HCT116 (cell line): ENCODE measurements at regions not wholly inside any gene's neighbourhood (a gene's known extent, or its start where the extent isn't known, plus 50 kb on each side); places are given as distances from the start of the nearest gene placed in this dataset.

Experiments
- ATAC-seq: fragments of 200-7000 bp; cut with Tn5 transposase; 2 replicates; pipeline ENCODE4 v1.9.1; 2020; ENCODE audit warnings: mild to moderate bottlenecking, moderate library complexity
- BruUV-seq: library from RNA; stranded (reverse); fragments of 400-500 nt; replicated peaks from 2 replicates; lab custom pipeline; 2021; lab: Mats Ljungman, UMichigan
- CTCF ChIA-PET: fragments of 300-600 bp; sonication (Branson Sonifier 250); formaldehyde crosslinking; loops from one replicate; lab custom pipeline; 2021; ENCODE audit warnings: antibody characterized with exemption; lab: Charles Lee
- POLR2A ChIA-PET: fragments of 300-600, 350-600 bp; sonication (Branson Sonifier 250); formaldehyde crosslinking; loops from one replicate; lab custom pipeline; 2021; ENCODE audit warnings: antibody characterized with exemption; lab: Charles Lee
- RAD21 ChIA-PET, 2 experiments: fragments of 300-600 bp; sonication (Branson Sonifier 250); formaldehyde crosslinking; loops; one replicate each; lab custom pipeline; 2023; ENCODE audit warnings: low total read pairs in 2 of 2; ENCODE audit not compliant: uncharacterized antibody in 2 of 2, unreplicated experiment in 2 of 2, low non-redundant PET in 1 of 2; lab: Charles Lee
- DNase-seq: peaks from one replicate; pipeline ENCODE4 v3.0.0-alpha.2; 2010; ENCODE audit warnings: low read depth, low spot score
- H2AFZ ChIP-seq: fragments of 200-600 bp; shearing (Covaris generic), sonication (generic); 2 replicates; pipeline ENCODE4 v1.6.1; 2017; ENCODE audit warnings: low read depth, mixed run types, mixed read lengths, antibody characterized with exemption, low read length; ENCODE audit not compliant: poor library complexity, severe bottlenecking
- H3K27ac ChIP-seq: 2 replicates; pipeline ENCODE4 v1.5.1; 2012; ENCODE audit warnings: low read depth, low read length
- H3K27me3 ChIP-seq: fragments of 200-600 bp; sonication (generic); 2 replicates; pipeline ENCODE4 v1.6.1; 2016; ENCODE audit warnings: mixed run types, low read length, mixed read lengths; ENCODE audit not compliant: insufficient read depth
- H3K36me3 ChIP-seq, 2 experiments: fragments of 200-500 bp in 1 of 2; fragments of 200-600 bp in 1 of 2; sonication (Bioruptor generic) in 1 of 2; sonication (generic) in 1 of 2; 2 replicates each; pipeline versions ENCODE4 v1.5.1 to v1.6.1; 2014 to 2016; ENCODE audit warnings: low read length in 2 of 2, inconsistent platforms in 1 of 2, mixed read lengths in 1 of 2, mixed run types in 1 of 2; ENCODE audit not compliant: insufficient read depth in 2 of 2, control insufficient read depth in 1 of 2
- H3K4me1 ChIP-seq, 2 experiments: fragments of 200-600 bp in 1 of 2; sonication (generic) in 1 of 2; 2 replicates each; pipeline versions ENCODE4 v1.5.1 to v1.6.1; 2012 to 2017; ENCODE audit warnings: low read length in 2 of 2, inconsistent platforms in 1 of 2, mild to moderate bottlenecking in 1 of 2, mixed read lengths in 1 of 2, mixed run types in 1 of 2, moderate library complexity in 1 of 2; ENCODE audit not compliant: insufficient read depth in 2 of 2, control insufficient read depth in 1 of 2
- H3K4me2 ChIP-seq: fragments of 200-600 bp; sonication (generic); 2 replicates; pipeline ENCODE4 v1.6.1; 2017; ENCODE audit warnings: mixed run types, low read length, mixed read lengths
- H3K4me3 ChIP-seq, 2 experiments: fragments of 200-600 bp in 1 of 2; sonication (generic) in 1 of 2; replicated peaks in 1 of 2; 2 replicates each; pipeline ENCODE4 v1.5.1; 2011 to 2016; ENCODE audit warnings: low read length in 2 of 2, control low read depth in 1 of 2, low read depth in 1 of 2, mild to moderate bottlenecking in 1 of 2, mixed read lengths in 1 of 2, mixed run types in 1 of 2
- H3K79me2 ChIP-seq: fragments of 200-600 bp; sonication (generic); 2 replicates; pipeline ENCODE4 v1.6.1; 2017; ENCODE audit warnings: mild to moderate bottlenecking, mixed run types, low read length, moderate library complexity, mixed read lengths; ENCODE audit not compliant: insufficient read depth
- H3K9ac ChIP-seq: fragments of 200-600 bp; sonication (generic); 2 replicates; pipeline ENCODE4 v1.6.1; 2016; ENCODE audit warnings: low read length, mixed read lengths
- H3K9me2 ChIP-seq: fragments of 200-600 bp; sonication (generic), shearing (Covaris generic); 2 replicates; pipeline ENCODE4 v1.6.1; 2017; ENCODE audit warnings: mixed run types, mild to moderate bottlenecking, moderate library complexity; ENCODE audit not compliant: insufficient read depth
- H3K9me3 ChIP-seq, 2 experiments: fragments of 200-500 bp in 1 of 2; fragments of 200-600 bp in 1 of 2; sonication (Bioruptor generic) in 1 of 2; sonication (generic) in 1 of 2; 2 replicates each; pipeline ENCODE4 v1.6.1; 2014 to 2017; ENCODE audit warnings: low read length in 2 of 2, mixed read lengths in 2 of 2, inconsistent platforms in 1 of 2, low read depth in 1 of 2, mild to moderate bottlenecking in 1 of 2, mixed run types in 1 of 2, moderate library complexity in 1 of 2; ENCODE audit not compliant: control insufficient read depth in 1 of 2, insufficient read depth in 1 of 2
- H4K20me1 ChIP-seq: fragments of 200-600 bp; sonication (generic), shearing (Covaris generic); 2 replicates; pipeline ENCODE4 v1.6.1; 2017; ENCODE audit warnings: mixed run types, mild to moderate bottlenecking, moderate library complexity; ENCODE audit not compliant: insufficient read depth
- CBX3 ChIP-seq: IDR thresholded peaks from 2 replicates; pipeline ENCODE4 v1.6.1; 2012; ENCODE audit warnings: low read depth
- CEBPB ChIP-seq: IDR thresholded peaks from 2 replicates; pipeline ENCODE4 v1.6.1; 2012; ENCODE audit warnings: low read depth
- CTCF ChIP-seq, 3 experiments: fragments of 200-600 bp in 1 of 3; sonication (generic) in 1 of 3; IDR thresholded peaks in 2 of 3; conservative IDR thresholded peaks in 1 of 3; 2 replicates each; pipeline ENCODE4 v1.5.1; 2012 to 2017; ENCODE audit warnings: low read depth in 2 of 3, low read length in 2 of 3, antibody characterized with exemption in 1 of 3, borderline replicate concordance in 1 of 3, control low read depth in 1 of 3, mild to moderate bottlenecking in 1 of 3, mixed read lengths in 1 of 3, mixed run types in 1 of 3, moderate library complexity in 1 of 3; ENCODE audit not compliant: insufficient read depth in 1 of 3
- ELF1 ChIP-seq: IDR thresholded peaks from 2 replicates; pipeline ENCODE4 v1.6.1; 2012; ENCODE audit warnings: low read depth, borderline replicate concordance
- EZH2 ChIP-seq: fragments of 200-600 bp; sonication (generic); IDR thresholded peaks from 2 replicates; pipeline ENCODE4 v1.6.1; 2017; ENCODE audit warnings: antibody characterized with exemption, mixed run types
- EZH2phosphoT487 ChIP-seq: fragments of 200-600 bp; IDR thresholded peaks from 2 replicates; pipeline ENCODE4 v1.6.1; 2018; ENCODE audit warnings: antibody characterized with exemption, borderline replicate concordance
- JUND ChIP-seq: IDR thresholded peaks from 2 replicates; pipeline ENCODE4 v1.6.1; 2012
- MAX ChIP-seq: IDR thresholded peaks from 2 replicates; pipeline ENCODE4 v1.6.1; 2012
- POLR2A ChIP-seq: IDR thresholded peaks from 2 replicates; pipeline ENCODE4 v1.7.0; 2011; ENCODE audit warnings: borderline replicate concordance; ENCODE audit not compliant: insufficient read depth, insufficient read length; ENCODE audit errors: extremely low read depth
- POLR2AphosphoS5 ChIP-seq: IDR thresholded peaks from 2 replicates; pipeline ENCODE4 v1.6.1; 2011; ENCODE audit warnings: mild to moderate bottlenecking, low read depth, low read length, moderate library complexity
- RAD21 ChIP-seq: IDR thresholded peaks from 2 replicates; pipeline ENCODE4 v1.6.1; 2012; ENCODE audit warnings: low read depth, mild to moderate bottlenecking
- REST ChIP-seq: IDR thresholded peaks from 2 replicates; pipeline ENCODE4 v1.6.1; 2012; ENCODE audit warnings: low read depth
- SIN3A ChIP-seq: IDR thresholded peaks from 2 replicates; pipeline ENCODE4 v1.6.1; 2012; ENCODE audit warnings: low read depth
- SP1 ChIP-seq: IDR thresholded peaks from 2 replicates; pipeline ENCODE4 v1.6.1; 2012; ENCODE audit warnings: low read depth
- SRF ChIP-seq: IDR thresholded peaks from 2 replicates; pipeline ENCODE4 v1.6.1; 2012; ENCODE audit warnings: low read depth
- TCF7L2 ChIP-seq: IDR thresholded peaks from 2 replicates; pipeline ENCODE4 v1.7.0; 2011; ENCODE audit warnings: borderline replicate concordance, inconsistent platforms; ENCODE audit not compliant: insufficient read depth, insufficient read length; ENCODE audit errors: extremely low read depth
- ZBTB33 ChIP-seq: IDR thresholded peaks from 2 replicates; pipeline ENCODE4 v1.6.1; 2011; ENCODE audit warnings: mild to moderate bottlenecking, low read length, moderate library complexity; ENCODE audit not compliant: insufficient replicate concordance; ENCODE audit errors: extremely low read depth
- ZFX ChIP-seq: fragments of 450-650 bp; IDR thresholded peaks from 2 replicates; pipeline ENCODE4 v1.6.1; 2017
- ZNF274 ChIP-seq: fragments of 200-500 bp; sonication (Bioruptor generic); IDR thresholded peaks from 2 replicates; pipeline ENCODE4 v1.6.1; 2014; ENCODE audit warnings: mild to moderate bottlenecking, low read depth, low read length, inconsistent platforms
- intact Hi-C: fragments of 100-400 bp; cut with micrococcal nuclease; formaldehyde crosslinking; loops from 2 replicates; pipeline ENCODE4 v1.10.0; 2022

GRCh38 chr4:116930329-116930728, 155.0 kb downstream of the TRAM1L1 start:
- no peaks in the 10 kb centered on the region for H3K79me2 ChIP-seq
- no peaks in the 10 kb centered on the region for H3K9me2 ChIP-seq
- no peak overlapping the region for H3K4me3 ChIP-seq
- no peaks in the 10 kb centered on the region for H3K4me1 ChIP-seq
- RAD21 ChIA-PET = no interaction called here
- no peak overlapping the region for H3K9ac ChIP-seq
- intact Hi-C loops = no loop called here
- CTCF ChIA-PET = no interaction called here
- POLR2A ChIA-PET = no interaction called here
- TF ChIP-seq CBX3 (no peak), CEBPB (no peak), RAD21 (no peak), ZFX (no peak), ELF1 (no peak), SIN3A (no peak), POLR2AphosphoS5 (no peak), POLR2A (no peak), EZH2 (no peak), JUND (no peak), MAX (no peak), SRF (no peak), TCF7L2 (no peak), CTCF (IDR thresholded peaks at IDR 0.05 in 2 of 3, conservative IDR thresholded peaks at IDR 0.05 in 1 of 3; ENCODE audit: borderline replicate concordance in 1 of 3, insufficient read depth in 1 of 3, low read depth in 2 of 3, low read length in 2 of 3) (no peak), ZBTB33 (no peak), EZH2phosphoT487 (no peak), ZNF274 (no peak), SP1 (no peak), REST (no peak)
- no peaks in the 10 kb centered on the region for H4K20me1 ChIP-seq
- no TSS peak for BruUV-seq
- H3K27me3 ChIP-seq = no peaks in the 10 kb centered on the region
- no peak overlapping the region for H3K27ac ChIP-seq
- ATAC-seq (no peak), DNase-seq (no peak)
- H3K4me2 ChIP-seq = no peak overlapping the region
- no peaks in the 10 kb centered on the region for H3K9me3 ChIP-seq
- no peak overlapping the region for H2AFZ ChIP-seq
- H3K36me3 ChIP-seq = no peaks in the 10 kb centered on the region
